ENCODE measurements at regions not wholly inside any gene's neighbourhood (a gene's known extent, or its start where the extent isn't known, plus 50 kb on each side); places are given as distances from the start of the nearest gene placed in this dataset.
"Not testable (repeated sequence)": the region's sequence is repeated elsewhere in the genome, so short reads cannot be mapped to it uniquely, and the experiment has no call there.

- intact Hi-C loops (cut with micrococcal nuclease; ENCODE audit: unreplicated experiment); H3K27ac ChIP-seq (ENCODE audit: low read length); H3K36me3 ChIP-seq (ENCODE audit: control insufficient read depth, insufficient read depth, low read length); ATAC-seq; H3K27me3 ChIP-seq (ENCODE audit: control insufficient read depth, insufficient read depth, low read length); BruUV-seq (replicated peaks); DNase-seq (ENCODE audit: low read depth, low spot score); POLR2A ChIA-PET; H3K4me1 ChIP-seq (ENCODE audit: control insufficient read depth, insufficient read depth, low read length); in situ Hi-C loops (cut with HindIII; ENCODE audit: low pct_unique_long_range_greater_than_20kb, low sequenced_read_pairs); H3K4me3 ChIP-seq (ENCODE audit: low read depth in 2 of 2, low read length in 2 of 2); H3K9me3 ChIP-seq (ENCODE audit: control insufficient read depth, insufficient read depth, low read depth, low read length); CTCF ChIA-PET: not testable (repeated sequence)
Observed at GRCh38 chr4:137868067-137868466, 335.8 kb upstream of the PCDH18 start.

DNA sequence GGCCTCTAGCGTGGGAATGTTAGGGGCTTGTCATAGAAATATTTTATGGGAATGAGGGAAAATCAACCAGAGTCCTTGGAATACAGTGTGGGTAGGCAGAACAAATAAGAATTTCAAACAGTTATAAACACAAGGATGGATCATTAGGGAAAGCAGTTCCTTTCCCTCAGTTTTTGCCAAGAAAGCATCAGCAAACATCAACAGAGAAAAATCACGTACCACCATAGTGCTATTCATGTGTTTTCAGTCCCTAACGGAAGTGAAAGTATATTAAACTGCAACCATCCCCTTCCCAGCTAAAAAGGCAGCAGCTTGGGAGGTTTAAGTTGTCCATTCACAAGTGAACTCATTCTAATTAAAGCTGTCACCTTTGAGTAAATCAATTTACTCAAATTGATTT, 334.4 kb upstream of the PCDH18 start:
- H3K9me3 ChIP-seq (ENCODE audit: control insufficient read depth, insufficient read depth, low read depth, low read length): no peaks in the 10 kb centered on the region
- POLR2A ChIA-PET: no interaction called here
- no peak overlapping the region for H3K4me3 ChIP-seq (ENCODE audit: low read depth in 2 of 2, low read length in 2 of 2)
- in situ Hi-C loops (cut with HindIII; ENCODE audit: low pct_unique_long_range_greater_than_20kb, low sequenced_read_pairs): no loop called here
- intact Hi-C loops (cut with micrococcal nuclease; ENCODE audit: unreplicated experiment): no loop called here
- ATAC-seq (no peak), DNase-seq (ENCODE audit: low read depth, low spot score) (no peak)
- CTCF ChIA-PET: no interaction called here
- H3K36me3 ChIP-seq (ENCODE audit: control insufficient read depth, insufficient read depth, low read length): no peaks in the 10 kb centered on the region
- BruUV-seq (replicated peaks): no TSS peak
- no peaks in the 10 kb centered on the region for H3K27me3 ChIP-seq (ENCODE audit: control insufficient read depth, insufficient read depth, low read length)
- TF ChIP-seq TCF7L2 (IDR thresholded peaks at IDR 0.05; ENCODE audit: low read depth, low read length): no peak
- no peak for TF ChIP-seq SIN3A (IDR thresholded peaks at IDR 0.05; ENCODE audit: borderline replicate concordance, insufficient read depth, low read depth, low read length)
- no peak for TF ChIP-seq CTCF (IDR thresholded peaks at IDR 0.05)
- TF ChIP-seq REST (IDR thresholded peaks at IDR 0.05; ENCODE audit: insufficient read depth in 1 of 2, low read depth in 2 of 2, low read length in 1 of 2): no peak
- TF ChIP-seq POLR2AphosphoS5 (IDR thresholded peaks at IDR 0.05; ENCODE audit: low read depth, low read length): no peak
- no peaks in the 10 kb centered on the region for H3K4me1 ChIP-seq (ENCODE audit: control insufficient read depth, insufficient read depth, low read length)
- H3K27ac ChIP-seq (ENCODE audit: low read length): no peak overlapping the region

- H3K27me3 ChIP-seq (ENCODE audit: control insufficient read depth, insufficient read depth, low read length): no peaks in the 10 kb centered on the region
- ChIA-PET CTCF (no interaction called here), POLR2A (no interaction called here)
- no peak for ATAC-seq
- DNase-seq (ENCODE audit: low read depth, low spot score): no peak
- in situ Hi-C loops (cut with HindIII; ENCODE audit: low pct_unique_long_range_greater_than_20kb, low sequenced_read_pairs) (no loop called here), intact Hi-C loops (cut with micrococcal nuclease; ENCODE audit: unreplicated experiment) (loop anchor here (5.0 kb wide), 1 partner anchor 39 kb away; no protein-coding TSS in a partner anchor)
- TF ChIP-seq CTCF (IDR thresholded peaks at IDR 0.05) (no peak), POLR2AphosphoS5 (IDR thresholded peaks at IDR 0.05; ENCODE audit: low read depth, low read length) (no peak), TCF7L2 (IDR thresholded peaks at IDR 0.05; ENCODE audit: low read depth, low read length) (no peak), REST (IDR thresholded peaks at IDR 0.05; ENCODE audit: insufficient read depth in 1 of 2, low read depth in 2 of 2, low read length in 1 of 2) (no peak), SIN3A (IDR thresholded peaks at IDR 0.05; ENCODE audit: borderline replicate concordance, insufficient read depth, low read depth, low read length) (no peak)
- no peak overlapping the region for H3K4me3 ChIP-seq (ENCODE audit: low read depth in 2 of 2, low read length in 2 of 2)
- no peaks in the 10 kb centered on the region for H3K9me3 ChIP-seq (ENCODE audit: control insufficient read depth, insufficient read depth, low read depth, low read length)
- no peaks in the 10 kb centered on the region for H3K36me3 ChIP-seq (ENCODE audit: control insufficient read depth, insufficient read depth, low read length)
- H3K27ac ChIP-seq (ENCODE audit: low read length): no peak overlapping the region
- no peaks in the 10 kb centered on the region for H3K4me1 ChIP-seq (ENCODE audit: control insufficient read depth, insufficient read depth, low read length)
- no TSS peak for BruUV-seq (replicated peaks)
Observed at GRCh38 chr4:137861682-137862081, 329.4 kb upstream of the PCDH18 start.

All from Panc1 (cell line).